OCI-LY7 (cell line): ENCODE measurements at regions not wholly inside any gene's neighbourhood (a gene's known extent, or its start where the extent isn't known, plus 50 kb on each side); places are given as distances from the start of the nearest gene placed in this dataset.

Experiments used
- BruUV-seq: library from RNA; stranded (reverse); fragments of 400-500 nt; replicated peaks from 2 replicates; lab custom pipeline; 2021; lab: Mats Ljungman, UMichigan
- CTCF ChIA-PET: fragments of 300-600 bp; sonication (Branson Sonifier 250); formaldehyde crosslinking; loops from one replicate; lab custom pipeline; 2022; ENCODE audit warnings: antibody characterized with exemption; ENCODE audit not compliant: unreplicated experiment; lab: Charles Lee
- POLR2A ChIA-PET: fragments of 300-600 bp; sonication (Branson Sonifier 250); formaldehyde crosslinking; loops from one replicate; lab custom pipeline; 2022; ENCODE audit warnings: antibody characterized with exemption; lab: Charles Lee
- DNase-seq: peaks from one replicate; pipeline ENCODE4 v3.0.0-alpha.2; 2015; ENCODE audit warnings: low spot score
- H2AFZ ChIP-seq: fragments of 200-600 bp; sonication (generic), shearing (Covaris generic); 2 replicates; pipeline ENCODE4 v1.6.1; 2014; ENCODE audit warnings: mild to moderate bottlenecking, antibody characterized with exemption, low read length, moderate library complexity
- H3K27ac ChIP-seq: fragments of 200-600 bp; sonication (generic); 2 replicates; pipeline ENCODE4 v1.5.1; 2014; ENCODE audit warnings: mixed run types, low read depth, mild to moderate bottlenecking, moderate library complexity, low read length, inconsistent platforms; ENCODE audit not compliant: poor library complexity, severe bottlenecking
- H3K36me3 ChIP-seq: fragments of 200-600 bp; sonication (generic); 2 replicates; pipeline ENCODE4 v1.6.1; 2014; ENCODE audit warnings: mild to moderate bottlenecking, antibody characterized with exemption, low read length, moderate library complexity, mixed read lengths; ENCODE audit not compliant: insufficient read depth
- H3K4me1 ChIP-seq: fragments of 200-600 bp; sonication (generic); 2 replicates; pipeline ENCODE4 v1.5.1; 2014; ENCODE audit warnings: mild to moderate bottlenecking, low read length; ENCODE audit not compliant: insufficient read depth, poor library complexity, severe bottlenecking
- H3K4me2 ChIP-seq: fragments of 200-600 bp; sonication (generic); 2 replicates; pipeline ENCODE4 v1.6.1; 2014; ENCODE audit warnings: mild to moderate bottlenecking, low read length
- H3K4me3 ChIP-seq: fragments of 200-600 bp; sonication (generic); 2 replicates; pipeline ENCODE4 v1.5.1; 2014; ENCODE audit warnings: mild to moderate bottlenecking, low read depth, low read length; ENCODE audit not compliant: poor library complexity, severe bottlenecking
- H3K79me2 ChIP-seq: fragments of 200-600 bp; sonication (generic); 2 replicates; pipeline ENCODE4 v1.6.1; 2016; ENCODE audit warnings: low read depth, mild to moderate bottlenecking, low read length, moderate library complexity, mixed read lengths; ENCODE audit not compliant: insufficient read depth
- H3K9me2 ChIP-seq: fragments of 200-600 bp; sonication (generic); 2 replicates; pipeline ENCODE4 v1.6.1; 2016; ENCODE audit warnings: mild to moderate bottlenecking, low read length, mixed read lengths; ENCODE audit not compliant: insufficient read depth
- H3K9me3 ChIP-seq: fragments of 200-600 bp; sonication (generic); 2 replicates; pipeline ENCODE4 v1.6.1; 2014; ENCODE audit warnings: mild to moderate bottlenecking, mixed run types, low read length, mixed read lengths
- H4K20me1 ChIP-seq: fragments of 200-600 bp; sonication (generic); 2 replicates; pipeline ENCODE4 v1.6.1; 2014; ENCODE audit warnings: mild to moderate bottlenecking, antibody characterized with exemption, low read length, moderate library complexity, mixed read lengths; ENCODE audit not compliant: insufficient read depth
- EZH2phosphoT487 ChIP-seq: fragments of 200-600 bp; sonication (generic); IDR thresholded peaks from 2 replicates; pipeline ENCODE4 v1.6.1; 2018; ENCODE audit warnings: low read depth, borderline replicate concordance, mild to moderate bottlenecking, mixed run types, antibody characterized with exemption, low read length, moderate library complexity, mixed read lengths
- intact Hi-C: fragments of 100-400 bp; cut with micrococcal nuclease; formaldehyde crosslinking; loops from one replicate; pipeline ENCODE4 v1.10.0; 2022; ENCODE audit not compliant: unreplicated experiment
- TF ChIP-seq, protein P1 (sequence below): fragments of 200-600 bp; sonication (generic); conservative IDR thresholded peaks from 2 replicates; pipeline ENCODE4 v1.5.1; 2014; ENCODE audit warnings: mild to moderate bottlenecking, antibody characterized with exemption, low read length, moderate library complexity, mixed read lengths

DNA sequence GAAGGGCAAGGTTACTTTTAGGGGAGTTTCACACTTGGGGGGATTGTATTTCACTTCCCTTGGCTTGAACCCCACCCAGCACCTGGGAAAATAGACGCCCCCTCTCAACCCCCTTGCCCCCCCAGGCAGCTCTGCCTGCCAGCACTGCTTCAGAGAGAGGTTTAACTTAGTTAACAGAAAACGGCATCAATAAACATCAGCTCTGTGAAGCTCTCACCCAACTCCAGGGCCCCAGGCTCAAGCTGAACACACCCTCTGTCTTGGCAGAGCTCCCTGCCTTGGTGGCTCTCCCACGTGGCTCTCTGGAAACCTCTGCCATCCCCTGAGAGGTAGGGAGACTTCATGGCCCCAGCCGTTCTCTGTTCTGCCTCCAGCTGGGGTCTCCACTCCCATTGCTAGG, 244.1 kb downstream of the ACKR3 start:
- H4K20me1 ChIP-seq, result no peaks in the 10 kb centered on the region
- no peak overlapping the region for H2AFZ ChIP-seq
- no peak overlapping the region for H3K4me2 ChIP-seq
- no peaks in the 10 kb centered on the region for H3K79me2 ChIP-seq
- no peak overlapping the region for H3K27ac ChIP-seq
- intact Hi-C loops, result no loop called here
- TF ChIP-seq EZH2phosphoT487, result no peak
- TF ChIP-seq, protein P1, sequence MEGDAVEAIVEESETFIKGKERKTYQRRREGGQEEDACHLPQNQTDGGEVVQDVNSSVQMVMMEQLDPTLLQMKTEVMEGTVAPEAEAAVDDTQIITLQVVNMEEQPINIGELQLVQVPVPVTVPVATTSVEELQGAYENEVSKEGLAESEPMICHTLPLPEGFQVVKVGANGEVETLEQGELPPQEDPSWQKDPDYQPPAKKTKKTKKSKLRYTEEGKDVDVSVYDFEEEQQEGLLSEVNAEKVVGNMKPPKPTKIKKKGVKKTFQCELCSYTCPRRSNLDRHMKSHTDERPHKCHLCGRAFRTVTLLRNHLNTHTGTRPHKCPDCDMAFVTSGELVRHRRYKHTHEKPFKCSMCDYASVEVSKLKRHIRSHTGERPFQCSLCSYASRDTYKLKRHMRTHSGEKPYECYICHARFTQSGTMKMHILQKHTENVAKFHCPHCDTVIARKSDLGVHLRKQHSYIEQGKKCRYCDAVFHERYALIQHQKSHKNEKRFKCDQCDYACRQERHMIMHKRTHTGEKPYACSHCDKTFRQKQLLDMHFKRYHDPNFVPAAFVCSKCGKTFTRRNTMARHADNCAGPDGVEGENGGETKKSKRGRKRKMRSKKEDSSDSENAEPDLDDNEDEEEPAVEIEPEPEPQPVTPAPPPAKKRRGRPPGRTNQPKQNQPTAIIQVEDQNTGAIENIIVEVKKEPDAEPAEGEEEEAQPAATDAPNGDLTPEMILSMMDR, result no peak
- H3K9me3 ChIP-seq, result no peaks in the 10 kb centered on the region
- no peaks in the 10 kb centered on the region for H3K36me3 ChIP-seq
- POLR2A ChIA-PET, result no interaction called here
- CTCF ChIA-PET, result no interaction called here
- no peak for DNase-seq
- no TSS peak for BruUV-seq
- no peaks in the 10 kb centered on the region for H3K4me1 ChIP-seq
- H3K4me3 ChIP-seq, result no peak overlapping the region
- no peaks in the 10 kb centered on the region for H3K9me2 ChIP-seq

DNA sequence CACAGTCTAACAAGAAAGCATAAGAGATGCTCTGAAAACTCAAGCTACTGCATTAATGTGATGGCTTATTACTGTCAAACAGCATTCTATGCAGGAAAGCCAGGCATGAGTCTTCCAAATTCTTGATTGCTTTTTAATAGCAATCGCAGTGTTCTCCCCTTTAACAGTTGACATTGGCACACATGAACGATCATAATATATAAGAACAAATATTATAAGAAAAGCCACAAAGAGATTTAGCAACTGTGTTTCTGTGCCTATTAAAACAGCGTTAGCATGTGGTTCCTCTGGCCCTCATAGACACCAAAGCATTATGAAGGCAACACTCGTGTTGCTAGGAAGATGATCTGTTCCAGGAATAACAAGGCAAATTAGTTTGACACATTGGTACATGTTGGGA, 245.0 kb downstream of the ACKR3 start:
- no peak for DNase-seq
- CTCF ChIA-PET, result no interaction called here
- Histone ChIP-seq H2AFZ (no peak overlapping the region), H3K9me2 (no peaks in the 10 kb centered on the region), H3K4me2 (no peak overlapping the region), H3K27ac (no peak overlapping the region), H3K4me3 (no peak overlapping the region), H3K4me1 (no peaks in the 10 kb centered on the region), H3K36me3 (no peaks in the 10 kb centered on the region), H3K79me2 (no peaks in the 10 kb centered on the region), H3K9me3 (no peaks in the 10 kb centered on the region), H4K20me1 (no peaks in the 10 kb centered on the region)
- TF ChIP-seq, protein P1, result no peak
- TF ChIP-seq EZH2phosphoT487, result no peak
- BruUV-seq, result no TSS peak
- intact Hi-C loops, result no loop called here
- POLR2A ChIA-PET, result no interaction called here

DNA sequence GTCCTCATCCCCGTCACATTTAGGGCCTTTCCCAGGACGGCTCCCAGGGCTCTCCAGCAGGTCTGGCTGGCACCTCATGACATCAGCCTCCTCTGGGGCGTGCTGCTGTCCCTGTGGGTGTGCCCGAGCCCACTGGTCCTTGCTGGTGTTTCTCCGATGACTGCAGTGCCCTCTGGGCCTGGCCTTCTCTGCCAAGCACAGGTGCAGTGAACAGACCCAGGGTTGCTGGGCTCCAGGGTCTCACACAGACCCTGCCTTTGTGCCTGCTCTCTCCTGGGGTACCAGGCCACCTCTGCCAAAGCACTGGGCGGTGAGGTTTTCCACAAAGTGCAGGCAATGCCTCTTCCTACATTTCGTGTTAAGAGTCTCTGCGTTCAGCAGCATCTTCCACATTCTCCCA, 246.1 kb downstream of the ACKR3 start:
- no peak overlapping the region for H3K4me3 ChIP-seq
- ChIA-PET POLR2A (no interaction called here), CTCF (no interaction called here)

More for the DNA sequence above, 246.1 kb downstream of the ACKR3 start:
- no peak for TF ChIP-seq EZH2phosphoT487
- TF ChIP-seq, protein P1, result no peak
- Histone ChIP-seq H3K9me3 (no peaks in the 10 kb centered on the region), H3K9me2 (no peaks in the 10 kb centered on the region), H4K20me1 (no peaks in the 10 kb centered on the region), H3K4me1 (no peaks in the 10 kb centered on the region), H3K27ac (no peak overlapping the region), H3K36me3 (no peaks in the 10 kb centered on the region), H3K4me2 (no peak overlapping the region), H3K79me2 (no peaks in the 10 kb centered on the region), H2AFZ (no peak overlapping the region)
- no peak for DNase-seq
- no TSS peak for BruUV-seq
- intact Hi-C loops, result no loop called here
